Right lobe of liver (tissue), 4 donors: ENCODE measurements at regions not wholly inside any gene's neighbourhood (a gene's known extent, or its start where the extent isn't known, plus 50 kb on each side); places are given as distances from the start of the nearest gene placed in this dataset.

Source experiments
- POLR2A ChIP-seq: fragments of 450-650 bp; IDR thresholded peaks from one replicate; pipeline ENCODE4 v1.6.1; 2017; ENCODE audit warnings: antibody characterized with exemption, mild to moderate bottlenecking
- TF ChIP-seq, protein P1 (sequence below), 4 donors: fragments of 200-600 bp in 3 of 4; fragments of 450-650 bp in 1 of 4; IDR thresholded peaks; one replicate each; pipeline versions ENCODE4 v1.5.1 to v1.8.0; 2016 to 2022; ENCODE audit warnings: antibody characterized with exemption in 4 of 4, mild to moderate bottlenecking in 2 of 4
- donor health status: DM: no; HTN: no; CAD: no.
- donor health status: DM: no; HTN: no; CAD: no.
- donor health status: DM: no; HTN: yes; CAD: no.

DNA sequence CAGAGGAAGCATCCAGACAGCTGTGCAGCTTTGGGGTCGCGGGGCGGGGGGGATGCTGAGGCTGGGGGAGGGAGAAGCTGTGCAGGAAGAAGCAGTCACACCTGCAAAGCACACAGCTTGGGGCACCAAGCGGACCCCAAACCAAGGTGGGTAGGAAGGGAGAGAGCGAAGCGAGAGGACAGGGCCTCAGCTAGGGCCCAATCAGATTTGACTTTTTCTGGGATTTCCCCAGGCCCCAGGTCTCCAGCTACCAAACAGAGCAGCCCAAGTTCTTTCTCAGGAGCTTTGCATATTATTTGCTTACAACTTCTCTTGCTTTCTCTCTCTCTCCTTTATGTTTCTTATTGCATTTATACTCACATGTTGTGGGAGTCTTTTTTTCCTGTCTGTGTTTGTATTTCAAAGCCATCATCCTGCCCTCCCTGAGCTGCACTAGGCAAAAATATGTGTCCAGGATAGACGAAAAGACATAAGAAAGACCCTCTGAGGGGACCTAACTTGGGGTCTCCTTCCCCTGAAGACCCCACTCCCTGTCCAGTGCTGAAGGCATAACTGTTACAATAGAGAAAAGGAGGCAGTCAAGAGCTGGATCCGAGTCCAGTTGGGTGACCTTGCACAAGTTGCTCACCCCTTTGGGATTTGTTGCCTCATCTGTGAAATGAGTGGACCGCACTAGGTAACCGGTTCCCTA is 50.6 kb upstream of the SMNDC1 start:
- TF ChIP-seq, protein P1, sequence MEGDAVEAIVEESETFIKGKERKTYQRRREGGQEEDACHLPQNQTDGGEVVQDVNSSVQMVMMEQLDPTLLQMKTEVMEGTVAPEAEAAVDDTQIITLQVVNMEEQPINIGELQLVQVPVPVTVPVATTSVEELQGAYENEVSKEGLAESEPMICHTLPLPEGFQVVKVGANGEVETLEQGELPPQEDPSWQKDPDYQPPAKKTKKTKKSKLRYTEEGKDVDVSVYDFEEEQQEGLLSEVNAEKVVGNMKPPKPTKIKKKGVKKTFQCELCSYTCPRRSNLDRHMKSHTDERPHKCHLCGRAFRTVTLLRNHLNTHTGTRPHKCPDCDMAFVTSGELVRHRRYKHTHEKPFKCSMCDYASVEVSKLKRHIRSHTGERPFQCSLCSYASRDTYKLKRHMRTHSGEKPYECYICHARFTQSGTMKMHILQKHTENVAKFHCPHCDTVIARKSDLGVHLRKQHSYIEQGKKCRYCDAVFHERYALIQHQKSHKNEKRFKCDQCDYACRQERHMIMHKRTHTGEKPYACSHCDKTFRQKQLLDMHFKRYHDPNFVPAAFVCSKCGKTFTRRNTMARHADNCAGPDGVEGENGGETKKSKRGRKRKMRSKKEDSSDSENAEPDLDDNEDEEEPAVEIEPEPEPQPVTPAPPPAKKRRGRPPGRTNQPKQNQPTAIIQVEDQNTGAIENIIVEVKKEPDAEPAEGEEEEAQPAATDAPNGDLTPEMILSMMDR (IDR thresholded peaks at IDR 0.05): no peak
- TF ChIP-seq POLR2A: no peak
